SU-DHL-6 (cell line): ENCODE measurements at regions not wholly inside any gene's neighbourhood (a gene's known extent, or its start where the extent isn't known, plus 50 kb on each side); places are given as distances from the start of the nearest gene placed in this dataset.

Experiments
- H2AFZ ChIP-seq: fragments of 200-600 bp; sonication (generic); 2 replicates; pipeline ENCODE4 v1.6.1; 2014; ENCODE audit warnings: low read depth, mild to moderate bottlenecking, moderate library complexity, mixed read lengths, antibody characterized with exemption, low read length; ENCODE audit not compliant: severe bottlenecking
- H3F3A ChIP-seq: fragments of 200-600 bp; shearing (Covaris generic); 2 replicates; pipeline ENCODE4 v1.6.0; 2016; ENCODE audit warnings: antibody characterized with exemption, mild to moderate bottlenecking; ENCODE audit not compliant: insufficient read depth
- H3K27ac ChIP-seq: fragments of 200-600 bp; sonication (generic); 2 replicates; pipeline ENCODE4 v1.5.1; 2016; ENCODE audit warnings: low read depth, mild to moderate bottlenecking, low read length, moderate library complexity, mixed read lengths
- H3K27me3 ChIP-seq: fragments of 200-600 bp; sonication (generic), shearing (Covaris generic); 2 replicates; pipeline ENCODE4 v1.6.0; 2014; ENCODE audit warnings: mild to moderate bottlenecking, low read length
- H3K36me3 ChIP-seq: fragments of 200-600 bp; sonication (generic); 2 replicates; pipeline ENCODE4 v1.6.1; 2014; ENCODE audit warnings: mild to moderate bottlenecking, low read length, mixed read lengths
- H3K4me2 ChIP-seq: fragments of 300-600, 200-600 bp; shearing (Covaris generic), sonication (generic); 2 replicates; pipeline ENCODE4 v1.6.0; 2014; ENCODE audit warnings: low read length, low read depth, mild to moderate bottlenecking; ENCODE audit not compliant: poor library complexity, severe bottlenecking
- H3K4me3 ChIP-seq: fragments of 200-600 bp; sonication (generic); 2 replicates; pipeline ENCODE4 v1.5.1; 2014; ENCODE audit warnings: antibody characterized with exemption, low read length, mild to moderate bottlenecking, mixed read lengths; ENCODE audit not compliant: insufficient read depth, poor library complexity, severe bottlenecking
- H3K79me2 ChIP-seq: fragments of 200-600 bp; sonication (generic); 2 replicates; pipeline ENCODE4 v1.6.1; 2014; ENCODE audit warnings: mild to moderate bottlenecking, low read length, moderate library complexity; ENCODE audit not compliant: insufficient read depth
- H3K9ac ChIP-seq: fragments of 200-600 bp; sonication (generic); 2 replicates; pipeline ENCODE4 v1.7.0; 2014; ENCODE audit warnings: mild to moderate bottlenecking, low read length
- H3K9me2 ChIP-seq: fragments of 200-600 bp; sonication (generic); replicated peaks from 2 replicates; pipeline ENCODE4 v1.6.1; 2014; ENCODE audit warnings: low read length; ENCODE audit not compliant: insufficient read depth
- H3K9me3 ChIP-seq: fragments of 200-600 bp; sonication (generic); 2 replicates; pipeline ENCODE4 v1.6.1; 2014; ENCODE audit warnings: low read length, mixed read lengths; ENCODE audit not compliant: insufficient read depth
- H4K20me1 ChIP-seq: fragments of 200-600 bp; sonication (generic); 2 replicates; pipeline ENCODE4 v1.6.1; 2014; ENCODE audit warnings: low read depth, mild to moderate bottlenecking, antibody characterized with exemption, low read length, moderate library complexity, mixed read lengths
- EZH2phosphoT487 ChIP-seq: fragments of 200-600 bp; sonication (generic), shearing (Covaris generic); conservative IDR thresholded peaks from 2 replicates; pipeline ENCODE4 v1.6.1; 2018; ENCODE audit warnings: mild to moderate bottlenecking, antibody characterized with exemption, low read length, moderate library complexity, mixed read lengths
- TF ChIP-seq, protein P1 (sequence below): fragments of 200-600 bp; sonication (generic); IDR thresholded peaks from one replicate; pipeline ENCODE4 v1.5.1; 2017; ENCODE audit warnings: antibody characterized with exemption, mild to moderate bottlenecking, low read length, moderate library complexity; ENCODE audit not compliant: insufficient read depth, poor library complexity, severe bottlenecking

DNA sequence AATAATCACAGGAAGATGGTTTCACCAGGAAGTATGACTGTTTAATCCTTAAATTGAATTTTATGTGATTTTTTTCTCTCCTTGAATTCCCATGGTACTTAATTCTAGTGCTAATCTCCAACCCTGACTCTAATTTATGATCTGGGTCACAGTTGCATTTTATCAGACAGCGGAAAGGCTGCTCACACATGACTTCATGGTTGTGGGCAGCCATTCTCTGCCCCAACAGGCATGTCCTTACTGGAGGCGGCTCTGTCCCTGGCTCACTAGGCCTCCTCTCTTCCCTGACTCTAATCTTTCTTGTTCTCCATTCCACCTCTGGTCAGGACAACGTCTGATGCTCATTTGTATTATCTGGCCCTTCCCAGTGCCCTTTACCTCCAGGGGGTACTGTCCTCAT lies 184.4 kb downstream of the CHST1 start:
- H3K27ac ChIP-seq, result no peak overlapping the region
- H3K4me2 ChIP-seq, result no peak overlapping the region
- H3K4me3 ChIP-seq, result no peak overlapping the region
- TF ChIP-seq EZH2phosphoT487, result no peak
- TF ChIP-seq, protein P1, sequence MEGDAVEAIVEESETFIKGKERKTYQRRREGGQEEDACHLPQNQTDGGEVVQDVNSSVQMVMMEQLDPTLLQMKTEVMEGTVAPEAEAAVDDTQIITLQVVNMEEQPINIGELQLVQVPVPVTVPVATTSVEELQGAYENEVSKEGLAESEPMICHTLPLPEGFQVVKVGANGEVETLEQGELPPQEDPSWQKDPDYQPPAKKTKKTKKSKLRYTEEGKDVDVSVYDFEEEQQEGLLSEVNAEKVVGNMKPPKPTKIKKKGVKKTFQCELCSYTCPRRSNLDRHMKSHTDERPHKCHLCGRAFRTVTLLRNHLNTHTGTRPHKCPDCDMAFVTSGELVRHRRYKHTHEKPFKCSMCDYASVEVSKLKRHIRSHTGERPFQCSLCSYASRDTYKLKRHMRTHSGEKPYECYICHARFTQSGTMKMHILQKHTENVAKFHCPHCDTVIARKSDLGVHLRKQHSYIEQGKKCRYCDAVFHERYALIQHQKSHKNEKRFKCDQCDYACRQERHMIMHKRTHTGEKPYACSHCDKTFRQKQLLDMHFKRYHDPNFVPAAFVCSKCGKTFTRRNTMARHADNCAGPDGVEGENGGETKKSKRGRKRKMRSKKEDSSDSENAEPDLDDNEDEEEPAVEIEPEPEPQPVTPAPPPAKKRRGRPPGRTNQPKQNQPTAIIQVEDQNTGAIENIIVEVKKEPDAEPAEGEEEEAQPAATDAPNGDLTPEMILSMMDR, result no peak
- H3K36me3 ChIP-seq, result no peaks in the 10 kb centered on the region
- no peak overlapping the region for H3K9ac ChIP-seq
- H3K9me2 ChIP-seq, result no peaks in the 10 kb centered on the region
- H4K20me1 ChIP-seq, result no peaks in the 10 kb centered on the region
- H3K79me2 ChIP-seq, result no peaks in the 10 kb centered on the region
- no peaks in the 10 kb centered on the region for H3F3A ChIP-seq
- H3K27me3 ChIP-seq, result no peaks in the 10 kb centered on the region
- no peaks in the 10 kb centered on the region for H3K9me3 ChIP-seq
- H2AFZ ChIP-seq, result no peak overlapping the region

- Histone ChIP-seq H3K9me2 (no peaks in the 10 kb centered on the region), H3K9me3 (no peaks in the 10 kb centered on the region), H3K4me3 (no peak overlapping the region), H3F3A (no peaks in the 10 kb centered on the region), H4K20me1 (no peaks in the 10 kb centered on the region), H3K4me2 (no peak overlapping the region), H3K79me2 (no peaks in the 10 kb centered on the region), H3K27me3 (no peaks in the 10 kb centered on the region), H3K9ac (no peak overlapping the region), H3K36me3 (no peaks in the 10 kb centered on the region), H2AFZ (no peak overlapping the region), H3K27ac (no peak overlapping the region)
- TF ChIP-seq EZH2phosphoT487, result no peak
- TF ChIP-seq, protein P1, result no peak
These were observed 187.8 kb downstream of the CHST1 start for GRCh38 chr11:45477588-45477987.

DNA sequence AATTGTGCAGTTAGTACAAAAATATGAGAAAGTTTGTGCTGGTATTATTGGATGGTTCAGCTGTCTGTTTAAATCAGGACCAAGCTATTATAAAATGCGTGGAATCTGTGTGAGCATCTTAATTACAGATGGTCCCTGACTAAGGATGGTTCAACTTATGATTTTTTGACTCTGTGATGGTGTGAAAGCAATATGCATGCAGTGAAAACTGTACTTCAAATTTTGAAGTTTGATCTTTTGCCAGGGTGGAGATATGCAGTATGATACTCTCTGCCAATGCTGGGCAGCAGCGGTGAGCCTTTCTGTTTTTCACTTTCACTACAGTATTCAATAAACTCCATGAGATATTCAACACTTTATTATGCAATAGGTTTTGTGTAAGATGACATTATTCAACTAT lies 189.3 kb downstream of the CHST1 start:
- no peaks in the 10 kb centered on the region for H4K20me1 ChIP-seq
- H3K79me2 ChIP-seq, result no peaks in the 10 kb centered on the region
- H3K9me2 ChIP-seq, result no peaks in the 10 kb centered on the region
- no peak overlapping the region for H2AFZ ChIP-seq
- TF ChIP-seq EZH2phosphoT487, result no peak
- TF ChIP-seq, protein P1, result no peak
- no peaks in the 10 kb centered on the region for H3F3A ChIP-seq
- H3K9ac ChIP-seq, result no peak overlapping the region
- no peaks in the 10 kb centered on the region for H3K9me3 ChIP-seq
- H3K4me2 ChIP-seq, result no peak overlapping the region
- no peaks in the 10 kb centered on the region for H3K36me3 ChIP-seq
- no peaks in the 10 kb centered on the region for H3K27me3 ChIP-seq
- no peak overlapping the region for H3K27ac ChIP-seq
- H3K4me3 ChIP-seq, result no peak overlapping the region
